Heart left ventricle (tissue), 16 donors: ENCODE measurements at regions not wholly inside any gene's neighbourhood (a gene's known extent, or its start where the extent isn't known, plus 50 kb on each side); places are given as distances from the start of the nearest gene placed in this dataset.

Experiments used
- ATAC-seq, 4 donors: fragments of 200-7000 bp; cut with Tn5 transposase; one replicate each; pipeline ENCODE4 v1.9.1; 2020 to 2022; ENCODE audit warnings: moderate library complexity in 4 of 4, mild to moderate bottlenecking in 3 of 4, moderate number of reproducible peaks in 1 of 4
- DNase-seq, 5 donors: peaks; one replicate each; pipeline ENCODE4 v3.0.0-alpha.2; 2020
- H3K27ac ChIP-seq, 12 donors: fragments of 200-600 bp; sonication (generic) in 4 of 12; one replicate each; pipeline versions ENCODE4 v1.5.0 to v1.8.0; 2016 to 2022; ENCODE audit warnings: mild to moderate bottlenecking in 2 of 12
- H3K27me3 ChIP-seq, 9 donors: fragments of 200-600 bp; sonication (generic) in 2 of 9; one replicate each; pipeline versions ENCODE4 v1.5.1 to v1.8.0; 2016 to 2022; ENCODE audit warnings: mild to moderate bottlenecking in 3 of 9
- H3K36me3 ChIP-seq, 9 donors: fragments of 200-600 bp; sonication (generic) in 2 of 9; one replicate each; pipeline versions ENCODE4 v1.5.0 to v1.8.0; 2018 to 2022; ENCODE audit warnings: mild to moderate bottlenecking in 2 of 9
- H3K4me1 ChIP-seq, 12 donors: fragments of 200-600 bp; sonication (generic) in 4 of 12; one replicate each; pipeline versions ENCODE4 v1.5.0 to v1.8.0; 2016 to 2022; ENCODE audit warnings: mild to moderate bottlenecking in 3 of 12
- H3K4me3 ChIP-seq, 12 donors: fragments of 200-600 bp; sonication (generic) in 4 of 12; one replicate each; pipeline versions ENCODE4 v1.5.0 to v1.8.0; 2017 to 2022; ENCODE audit warnings: mild to moderate bottlenecking in 9 of 12, moderate library complexity in 4 of 12
- H3K9me3 ChIP-seq, 12 donors: fragments of 200-600 bp; sonication (generic) in 4 of 12; one replicate each; pipeline versions ENCODE4 v1.5.0 to v1.8.0; 2016 to 2022; ENCODE audit warnings: mild to moderate bottlenecking in 1 of 12
- CTCF ChIP-seq, 12 donors: fragments of 200-600 bp; sonication (generic) in 4 of 12; IDR thresholded peaks; one replicate each; pipeline versions ENCODE4 v1.5.0 to v1.8.0; 2018 to 2022; ENCODE audit warnings: antibody characterized with exemption in 12 of 12, mild to moderate bottlenecking in 5 of 12
- POLR2A ChIP-seq, 2 donors: fragments of 450-650 bp; IDR thresholded peaks; one replicate each; pipeline ENCODE4 v1.6.1; 2017; ENCODE audit warnings: antibody characterized with exemption in 2 of 2, mild to moderate bottlenecking in 2 of 2, moderate library complexity in 2 of 2
- WGBS, 4 donors: extraction: QIAGEN DNeasy Blood & Tissue Kit in 2 of 4; methylation state at CpG; one replicate each; pipeline versions ENCODE4 v1.1.5 to v1.1.7; 2013 to 2018; 5-methylcytosine and 5-hydroxymethylcytosine counted together
- intact Hi-C, 10 donors: fragments of 100-400 bp; cut with DNase I; formaldehyde crosslinking; loops; one replicate each; pipeline versions ENCODE4 v1.11.1 to v1.14.2; 2022
- donor health status: ischemic (EF 13 %, LVEDD 7.1; RV severe dilation, severe dysfunction).
- donor health status: healthy with polysubstance abuse.
- donor health status: DM: no; HTN: yes; CAD: no.
- donor health status: DM: no; HTN: no; CAD: no.
- donor health status: ischemic (EF 25% LVEDD 6.9; RV normal size, moderate dysfunction).
- donor health status: ischemic (EF 25% LVEDD 5.7; RV mildly dilated, moderate dysfunction).
- donor health status: healthy.
- donor health status: DM: yes; HTN: yes; CAD: no.
- donor health status: ischemic (EF 35%, LVEDD 5.7; RV mildly dilated, moderate dysfunction).
- donor health status: nonischemic (EF 11% LVEDD 7.7; RV severe dilation, severe dysfunction).
- donor health status: DM: yes; HTN: yes; CAD: no.
- donor health status: PGD.
- donor health status: ischemic (EF 29% LVEDD 5.4; RV normal size, mild dysfunction).
- donor health status: nonischemic (EF 23%, LVEDD 6.1; RV moderate dilation, normal function).

- Histone ChIP-seq H3K36me3 (no peaks in the 10 kb centered on the region), H3K27ac (peak overlapping the region in 9 of 12 donors; percentile 12 to 82 (median 68)), H3K27me3 (no peaks in the 10 kb centered on the region), H3K4me3 (peak overlapping the region in 6 of 12 donors; percentile 2 to 29 (median 21)), H3K4me1 (peaks cover 3 to 64% (median 40%) of the 10 kb centered on the region in 12 donors), H3K9me3 (no peaks in the 10 kb centered on the region)
- intact Hi-C loops: loop anchor here in 7 of 10 donors (5.0 to 10.0 kb wide), 8 partner anchors 113 to 207 kb away; partner anchors contain the start of gene ZNF217 (in 4 of the 7)
- ATAC-seq (peak in 1 of 4 donors; percentile 14), DNase-seq (no peak)
- TF ChIP-seq CTCF (IDR thresholded peaks at IDR 0.05) (no peak), POLR2A (IDR thresholded peaks at IDR 0.05) (no peak)
- 28 to 39% (median 35%) methylated on average over 8 of the region's 8 CpGs for WGBS, 4 donors
Observed at GRCh38 chr20:53737396-53738038, 143.9 kb upstream of the ZNF217 start.

GRCh38 chr20:53736757-53737395 is 143.2 kb upstream of the ZNF217 start:
- Histone ChIP-seq H3K4me3 (peak overlapping the region in 8 of 12 donors; percentile 2 to 22 (median 9)), H3K9me3 (no peaks in the 10 kb centered on the region), H3K4me1 (peaks cover 3 to 64% (median 40%) of the 10 kb centered on the region in 12 donors), H3K27me3 (no peaks in the 10 kb centered on the region), H3K36me3 (no peaks in the 10 kb centered on the region), H3K27ac (peak overlapping the region in 10 of 12 donors; percentile 5 to 82 (median 54))
- TF ChIP-seq CTCF (IDR thresholded peaks at IDR 0.05) (no peak), POLR2A (IDR thresholded peaks at IDR 0.05) (no peak)
- peak in 2 of 4 donors; percentile 31 to 34 for ATAC-seq
- intact Hi-C loops: loop anchor here in 7 of 10 donors (5.0 to 10.0 kb wide), 8 partner anchors 112 to 208 kb away; partner anchors contain the start of gene ZNF217 (in 4 of the 7)
- 14 to 25% (median 19%) methylated on average over 6 of the region's 6 CpGs for WGBS, 4 donors
- DNase-seq: no peak

- TF ChIP-seq POLR2A (IDR thresholded peaks at IDR 0.05): no peak
- no peak for TF ChIP-seq CTCF (IDR thresholded peaks at IDR 0.05)
- peaks cover 3 to 60% (median 40%) of the 10 kb centered on the region in 12 donors for H3K4me1 ChIP-seq
- H3K4me3 ChIP-seq: peak overlapping the region in 7 of 12 donors; percentile 2 to 22 (median 13)
- H3K36me3 ChIP-seq: no peaks in the 10 kb centered on the region
- DNase-seq: no peak
- WGBS, 4 donors: 18 to 28% (median 19%) methylated on average over 7 of the region's 7 CpGs
- no peaks in the 10 kb centered on the region for H3K27me3 ChIP-seq
- ATAC-seq: peak in 1 of 4 donors; percentile 61
- peak overlapping the region in 9 of 12 donors; percentile 12 to 82 (median 56) for H3K27ac ChIP-seq
- no peaks in the 10 kb centered on the region for H3K9me3 ChIP-seq
- intact Hi-C loops: loop anchor here in 7 of 10 donors (5.0 to 10.0 kb wide), 8 partner anchors 111 to 209 kb away; partner anchors contain the start of gene ZNF217 (in 4 of the 7)
Observed at GRCh38 chr20:53736122-53736756, 142.6 kb upstream of the ZNF217 start.
